K562 (cell line): ENCODE measurements at regions not wholly inside any gene's neighbourhood (a gene's known extent, or its start where the extent isn't known, plus 50 kb on each side); places are given as distances from the start of the nearest gene placed in this dataset.

Experiments used
- BRF1 ChIP-seq: IDR thresholded peaks from 3 replicates; pipeline ENCODE4 v1.6.1; 2011; ENCODE audit warnings: borderline replicate concordance, mild to moderate bottlenecking; ENCODE audit not compliant: insufficient read length; ENCODE audit errors: extremely low read depth
- CTBP1 ChIP-seq: fragments of 450-650 bp; IDR thresholded peaks from 2 replicates; pipeline ENCODE4 v1.6.1; 2016; ENCODE audit warnings: borderline replicate concordance
- DPF2 ChIP-seq: fragments of 450-650 bp; IDR thresholded peaks from 2 replicates; pipeline ENCODE4 v1.6.1; 2016
- ELF1 ChIP-seq: fragments of 200-800 bp; sonication (Bioruptor generic); IDR thresholded peaks from 2 replicates; pipeline ENCODE4 v1.6.1; 2016; ENCODE audit warnings: missing genetic modification characterization, missing compliant biosample characterization
- HLTF ChIP-seq: fragments of 450-650 bp; IDR thresholded peaks from 2 replicates; pipeline ENCODE4 v1.6.1; 2016
- HMGXB4 ChIP-seq: sonication (generic); formaldehyde crosslinking; IDR thresholded peaks from 2 replicates; pipeline ENCODE4 v1.8.1; 2023; ENCODE audit warnings: mild to moderate bottlenecking, missing genetic modification reagents
- ILF3 ChIP-seq: fragments of 450-650 bp; IDR thresholded peaks from 2 replicates; pipeline ENCODE4 v1.6.1; 2018; ENCODE audit warnings: antibody characterized with exemption, mild to moderate bottlenecking, moderate library complexity, borderline replicate concordance
- MLLT1 ChIP-seq, 2 experiments: fragments of 450-650 bp; IDR thresholded peaks; 2 replicates each; pipeline ENCODE4 v1.6.1; 2016
- NCOR1 ChIP-seq: fragments of 450-650 bp; IDR thresholded peaks from 2 replicates; pipeline ENCODE4 v1.6.1; 2016; ENCODE audit warnings: mild to moderate bottlenecking, moderate library complexity
- NKRF ChIP-seq: fragments of 450-650 bp; IDR thresholded peaks from 2 replicates; pipeline ENCODE4 v1.6.1; 2016; ENCODE audit warnings: borderline replicate concordance
- PKNOX1 ChIP-seq: fragments of 450-650 bp; IDR thresholded peaks from 2 replicates; pipeline ENCODE4 v1.6.1; 2016
- TBL1XR1 ChIP-seq, 2 experiments: IDR thresholded peaks; 2 replicates each; pipeline ENCODE4 v1.6.1; 2012; ENCODE audit warnings: improper control_type of control experiment in 2 of 2, low read length in 2 of 2, mild to moderate bottlenecking in 1 of 2
- ZKSCAN8 ChIP-seq: fragments of 200-800 bp; sonication (Bioruptor generic); IDR thresholded peaks from 2 replicates; pipeline ENCODE4 v1.6.1; 2016; ENCODE audit warnings: missing genetic modification characterization, missing compliant biosample characterization
- ZNF280A ChIP-seq: fragments of 450-650 bp; IDR thresholded peaks from 2 replicates; pipeline ENCODE4 v1.6.1; 2018; ENCODE audit warnings: mild to moderate bottlenecking, low read depth; ENCODE audit not compliant: partially characterized antibody
- ZNF347 ChIP-seq: fragments of 450-650 bp; formaldehyde crosslinking; IDR thresholded peaks from 2 replicates; pipeline ENCODE4 v1.4.0; 2020; ENCODE audit warnings: low read depth, mild to moderate bottlenecking, moderate library complexity
- ZNF512 ChIP-seq: IDR thresholded peaks from 2 replicates; pipeline ENCODE4 v1.6.1; 2016; ENCODE audit warnings: missing genetic modification characterization, missing compliant biosample characterization
- ZNF584 ChIP-seq: fragments of 200-800 bp; sonication (Bioruptor generic); IDR thresholded peaks from 2 replicates; pipeline ENCODE4 v1.6.1; 2016; ENCODE audit warnings: low read depth, mild to moderate bottlenecking, missing genetic modification characterization, missing compliant biosample characterization
- ZNF695 ChIP-seq: fragments of 450-650 bp; formaldehyde crosslinking; IDR thresholded peaks from 2 replicates; pipeline ENCODE4 v1.4.0; 2020; ENCODE audit warnings: mild to moderate bottlenecking, moderate library complexity
- ZNF707 ChIP-seq: fragments of 250-450 bp; sonication (Bioruptor Pico); conservative IDR thresholded peaks from 2 replicates; pipeline ENCODE4 v1.8.0; 2022; ENCODE audit warnings: inconsistent platforms, mild to moderate bottlenecking, moderate library complexity

- TF ChIP-seq ZNF512 (tag) (peak; percentile 92), TBL1XR1 (IDR thresholded peaks at IDR 0.05; ENCODE audit: low read length in 2 of 2) (peak in 1 of 2 experiments; percentile 45; a peak in 1 of 4 replicates), ZNF280A (no peak), CTBP1 (peak; percentile 29; the same call in 1 of the 2 replicates), ZNF695 (CRISPR knock-in tag) (no peak), BRF1 (no peak), MLLT1 (IDR thresholded peaks at IDR 0.05) (no peak), HLTF (no peak), ZNF347 (no peak), PKNOX1 (peak; percentile 64), ZNF584 (CRISPR knock-in tag) (peak; percentile 3; the same call in 1 of the 2 replicates), HMGXB4 (CRISPR knock-in tag) (no peak), ZNF707 (CRISPR knock-in tag) (no peak), ILF3 (no peak), DPF2 (peak; percentile 71; the same call in 1 of the 2 replicates), ZKSCAN8 (no peak), NCOR1 (no peak), NKRF (no peak), ELF1 (tag) (peak; percentile 65)
Measured at GRCh38 chr18:1464444-1465217, 560.0 kb downstream of the ADCYAP1 start (continued).
